ENCODE measurements at regions not wholly inside any gene's neighbourhood (a gene's known extent, or its start where the extent isn't known, plus 50 kb on each side); places are given as distances from the start of the nearest gene placed in this dataset.

- no peak for DNase-seq
- H3K9me3 ChIP-seq (replicated peaks in 1 of 2; ENCODE audit: control insufficient read depth in 1 of 2, insufficient read depth in 1 of 2, low read length in 2 of 2) = peaks cover 2 to 4% of the 10 kb centered on the region in 2 donors
- TF ChIP-seq CTCF (IDR thresholded peaks at IDR 0.05) = no peak
- no peak overlapping the region for H3K9ac ChIP-seq (ENCODE audit: insufficient read depth, low read length, poor library complexity, severe bottlenecking)
- H3K27me3 Mint-ChIP-seq (ENCODE audit: low read depth in 3 of 3) = peaks cover 0 to 3% (median 0%) of the 10 kb centered on the region in 3 donors
- H3K4me3 ChIP-seq (replicated peaks in 1 of 3; ENCODE audit: low read depth in 2 of 3, low read length in 3 of 3) = no peak overlapping the region
- no peaks in the 10 kb centered on the region for H3K36me3 ChIP-seq (replicated peaks in 1 of 2; ENCODE audit: control insufficient read depth in 1 of 2, insufficient read depth in 2 of 2, low read length in 2 of 2)
- H3K36me3 Mint-ChIP-seq = no peaks in the 10 kb centered on the region
- H3K9me3 Mint-ChIP-seq = peaks cover 0 to 3% (median 0%) of the 10 kb centered on the region in 7 donors
- no peak overlapping the region for H3K27ac Mint-ChIP-seq
- no peak overlapping the region for H3K4me3 Mint-ChIP-seq
- no peak overlapping the region for H3K27ac ChIP-seq (ENCODE audit: low read depth in 1 of 2, low read length in 2 of 2)
- no peaks in the 10 kb centered on the region for H3K4me1 Mint-ChIP-seq
- no peaks in the 10 kb centered on the region for H3K79me2 ChIP-seq (ENCODE audit: insufficient read depth, low read length)
- no peaks in the 10 kb centered on the region for H4K20me1 ChIP-seq (ENCODE audit: insufficient read depth, low read length)
- no peak overlapping the region for H2AFZ ChIP-seq (ENCODE audit: insufficient read depth, low read depth, low read length, poor library complexity, severe bottlenecking)
- H3K4me1 ChIP-seq (ENCODE audit: control insufficient read depth in 1 of 2, insufficient read depth in 2 of 2, low read length in 2 of 2) = no peaks in the 10 kb centered on the region
- no peaks in the 10 kb centered on the region for H3K27me3 ChIP-seq (ENCODE audit: control insufficient read depth in 2 of 2, insufficient read depth in 2 of 2, low read length in 2 of 2)
- intact Hi-C loops (cut with micrococcal nuclease) = no loop called here
- H3K4me2 ChIP-seq (replicated peaks; ENCODE audit: extremely low read depth, low read length, poor library complexity, severe bottlenecking) = no peak overlapping the region
Observed at GRCh38 chr11:37050311-37050710, 452.3 kb upstream of the RAG2 start.

- peaks cover 0 to 4% (median 0%) of the 10 kb centered on the region in 3 donors for H3K27me3 Mint-ChIP-seq (ENCODE audit: low read depth in 3 of 3)
- DNase-seq = no peak
- no peak overlapping the region for H3K4me3 Mint-ChIP-seq
- TF ChIP-seq CTCF (IDR thresholded peaks at IDR 0.05) = no peak
- H3K4me1 Mint-ChIP-seq = no peaks in the 10 kb centered on the region
- Histone ChIP-seq H3K4me2 (replicated peaks; ENCODE audit: extremely low read depth, low read length, poor library complexity, severe bottlenecking) (no peak overlapping the region), H3K36me3 (replicated peaks in 1 of 2; ENCODE audit: control insufficient read depth in 1 of 2, insufficient read depth in 2 of 2, low read length in 2 of 2) (no peaks in the 10 kb centered on the region), H4K20me1 (ENCODE audit: insufficient read depth, low read length) (no peaks in the 10 kb centered on the region), H3K9ac (ENCODE audit: insufficient read depth, low read length, poor library complexity, severe bottlenecking) (no peak overlapping the region), H3K4me3 (replicated peaks in 1 of 3; ENCODE audit: low read depth in 2 of 3, low read length in 3 of 3) (no peak overlapping the region), H2AFZ (ENCODE audit: insufficient read depth, low read depth, low read length, poor library complexity, severe bottlenecking) (no peak overlapping the region), H3K27ac (ENCODE audit: low read depth in 1 of 2, low read length in 2 of 2) (no peak overlapping the region), H3K79me2 (ENCODE audit: insufficient read depth, low read length) (no peaks in the 10 kb centered on the region), H3K9me3 (replicated peaks in 1 of 2; ENCODE audit: control insufficient read depth in 1 of 2, insufficient read depth in 1 of 2, low read length in 2 of 2) (peaks cover 0 to 3% of the 10 kb centered on the region in 2 donors), H3K4me1 (ENCODE audit: control insufficient read depth in 1 of 2, insufficient read depth in 2 of 2, low read length in 2 of 2) (no peaks in the 10 kb centered on the region), H3K27me3 (ENCODE audit: control insufficient read depth in 2 of 2, insufficient read depth in 2 of 2, low read length in 2 of 2) (no peaks in the 10 kb centered on the region)
- no peaks in the 10 kb centered on the region for H3K36me3 Mint-ChIP-seq
- intact Hi-C loops (cut with micrococcal nuclease) = no loop called here
- H3K27ac Mint-ChIP-seq = no peak overlapping the region
- peaks cover 0 to 6% (median 0%) of the 10 kb centered on the region in 7 donors for H3K9me3 Mint-ChIP-seq
Observed at GRCh38 chr11:37040921-37041320, 442.9 kb upstream of the RAG2 start.
